GM12872 (cell line): ENCODE measurements at regions not wholly inside any gene's neighbourhood (a gene's known extent, or its start where the extent isn't known, plus 50 kb on each side); places are given as distances from the start of the nearest gene placed in this dataset.

Experiments
- TF ChIP-seq, protein P1 (sequence below): IDR thresholded peaks from 3 replicates; pipeline ENCODE4 v1.5.1; 2011; ENCODE audit warnings: low read depth, mild to moderate bottlenecking, low read length, moderate library complexity; ENCODE audit not compliant: insufficient read depth

DNA sequence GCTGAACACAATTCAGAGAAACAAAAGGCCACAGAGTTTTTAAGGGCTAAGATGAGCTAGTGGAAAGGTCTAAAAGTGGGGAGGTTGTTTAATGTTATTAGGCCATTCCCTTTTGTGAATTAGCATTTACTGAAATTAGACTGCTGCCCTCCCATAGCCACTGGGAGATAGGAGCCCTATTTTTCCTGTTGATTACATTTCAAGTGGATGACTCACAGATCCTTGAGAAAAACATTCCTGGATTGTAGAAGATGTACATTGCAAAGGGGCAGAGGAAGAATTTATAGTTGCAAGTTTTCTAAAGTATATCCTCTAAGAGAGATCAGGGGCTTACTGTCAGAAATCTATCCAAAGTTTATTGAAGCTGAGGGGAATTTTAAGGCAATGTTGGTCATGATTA lies 367.1 kb upstream of the IZUMO3 start:
- TF ChIP-seq, protein P1, sequence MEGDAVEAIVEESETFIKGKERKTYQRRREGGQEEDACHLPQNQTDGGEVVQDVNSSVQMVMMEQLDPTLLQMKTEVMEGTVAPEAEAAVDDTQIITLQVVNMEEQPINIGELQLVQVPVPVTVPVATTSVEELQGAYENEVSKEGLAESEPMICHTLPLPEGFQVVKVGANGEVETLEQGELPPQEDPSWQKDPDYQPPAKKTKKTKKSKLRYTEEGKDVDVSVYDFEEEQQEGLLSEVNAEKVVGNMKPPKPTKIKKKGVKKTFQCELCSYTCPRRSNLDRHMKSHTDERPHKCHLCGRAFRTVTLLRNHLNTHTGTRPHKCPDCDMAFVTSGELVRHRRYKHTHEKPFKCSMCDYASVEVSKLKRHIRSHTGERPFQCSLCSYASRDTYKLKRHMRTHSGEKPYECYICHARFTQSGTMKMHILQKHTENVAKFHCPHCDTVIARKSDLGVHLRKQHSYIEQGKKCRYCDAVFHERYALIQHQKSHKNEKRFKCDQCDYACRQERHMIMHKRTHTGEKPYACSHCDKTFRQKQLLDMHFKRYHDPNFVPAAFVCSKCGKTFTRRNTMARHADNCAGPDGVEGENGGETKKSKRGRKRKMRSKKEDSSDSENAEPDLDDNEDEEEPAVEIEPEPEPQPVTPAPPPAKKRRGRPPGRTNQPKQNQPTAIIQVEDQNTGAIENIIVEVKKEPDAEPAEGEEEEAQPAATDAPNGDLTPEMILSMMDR = no peak

DNA sequence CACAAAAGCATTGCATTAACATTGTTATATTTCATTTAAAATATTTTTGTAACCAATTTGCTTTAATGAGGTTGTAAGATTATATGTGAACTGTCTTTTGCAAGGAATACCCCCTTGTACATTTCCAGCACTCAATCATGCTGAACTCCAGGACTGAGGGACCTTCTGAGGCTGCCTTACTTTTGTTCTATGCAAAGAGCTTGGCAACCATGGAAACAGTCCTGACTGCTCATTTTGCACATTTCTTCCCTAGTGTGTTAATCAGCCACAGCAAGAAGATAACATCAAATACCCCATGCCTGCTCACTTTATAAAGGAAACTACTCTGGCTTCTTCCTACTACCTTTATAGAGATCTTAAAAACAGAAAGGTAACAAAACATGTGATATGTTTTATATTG lies 355.6 kb upstream of the IZUMO3 start:
- TF ChIP-seq, protein P1 = no peak

DNA sequence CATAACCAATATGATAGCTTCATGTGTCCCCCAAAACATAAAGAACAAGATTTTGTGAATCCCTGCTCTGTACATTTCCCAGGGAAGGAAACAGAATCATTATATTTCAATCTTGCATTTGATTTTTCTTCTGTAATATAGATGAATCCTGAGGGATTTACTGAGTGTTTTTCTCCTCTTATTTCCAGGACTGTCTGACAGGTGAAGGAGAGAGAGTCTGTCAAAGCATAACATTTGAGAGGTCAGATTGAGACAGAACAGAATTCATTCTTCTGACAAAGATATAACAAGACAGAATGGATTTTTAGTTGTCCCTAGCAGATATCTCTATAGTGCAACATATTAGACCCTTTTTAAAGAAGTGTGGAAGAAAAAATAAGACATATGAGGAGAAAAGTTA lies 354.5 kb upstream of the IZUMO3 start:
- TF ChIP-seq, protein P1 = no peak

DNA sequence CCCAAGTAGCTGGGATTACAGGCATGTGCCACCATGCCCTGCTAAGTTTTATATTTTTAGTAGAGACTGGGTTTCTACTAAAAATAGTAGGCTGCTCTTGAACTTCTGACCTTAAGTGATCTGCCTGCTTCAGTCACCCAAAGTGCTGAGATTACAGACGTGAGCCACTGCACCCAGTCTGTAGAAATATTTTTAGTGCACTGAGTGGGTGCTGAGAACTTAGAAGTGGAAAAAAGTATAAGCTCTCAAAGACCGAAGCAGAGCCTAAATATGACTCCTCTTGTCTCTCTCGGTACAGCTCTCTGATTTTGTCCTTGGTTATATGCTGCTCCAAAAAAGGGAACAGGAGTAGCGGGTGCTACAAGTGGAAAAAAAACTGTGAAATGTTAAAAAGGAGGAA lies 353.8 kb upstream of the IZUMO3 start:
- TF ChIP-seq, protein P1 = no peak

DNA sequence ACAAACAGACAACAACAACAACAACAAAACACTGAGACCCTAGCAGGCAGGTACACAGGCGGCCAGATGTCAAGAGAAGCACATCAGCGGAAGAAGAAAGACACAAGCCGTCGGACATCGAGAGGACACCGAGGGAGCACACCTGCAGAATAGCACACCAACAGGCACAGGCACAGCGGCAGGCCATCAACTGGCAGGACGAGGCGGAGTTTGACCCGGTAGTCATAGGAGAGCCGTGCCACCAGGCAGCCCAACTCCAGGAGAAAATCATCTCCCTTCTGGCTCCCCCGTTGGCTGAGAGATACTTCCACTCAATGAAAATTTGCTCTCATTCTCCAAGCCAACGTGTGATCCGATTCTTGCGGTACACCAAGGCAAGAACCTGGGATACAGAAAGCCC lies 352.1 kb upstream of the IZUMO3 start:
- TF ChIP-seq, protein P1 = no peak

DNA sequence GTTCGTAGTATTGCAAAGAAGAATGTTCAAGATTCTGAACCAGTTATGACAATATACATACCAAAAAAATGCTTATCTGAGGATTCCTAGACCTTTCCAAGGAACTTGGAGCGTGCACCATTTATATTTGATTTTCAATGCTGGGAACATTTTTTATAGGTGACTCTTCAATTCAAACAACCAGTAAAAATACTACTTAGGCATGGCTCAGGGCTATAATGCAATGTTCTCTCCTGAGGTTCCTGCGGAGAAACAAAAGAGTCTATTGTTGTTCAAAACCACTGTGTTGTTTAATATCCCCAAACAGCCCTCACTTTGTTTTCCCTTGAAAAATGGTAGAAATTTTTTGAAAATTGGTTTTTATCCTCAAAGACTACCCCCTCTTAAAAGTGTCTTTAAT lies 335.7 kb upstream of the IZUMO3 start:
- TF ChIP-seq, protein P1 = no peak

DNA sequence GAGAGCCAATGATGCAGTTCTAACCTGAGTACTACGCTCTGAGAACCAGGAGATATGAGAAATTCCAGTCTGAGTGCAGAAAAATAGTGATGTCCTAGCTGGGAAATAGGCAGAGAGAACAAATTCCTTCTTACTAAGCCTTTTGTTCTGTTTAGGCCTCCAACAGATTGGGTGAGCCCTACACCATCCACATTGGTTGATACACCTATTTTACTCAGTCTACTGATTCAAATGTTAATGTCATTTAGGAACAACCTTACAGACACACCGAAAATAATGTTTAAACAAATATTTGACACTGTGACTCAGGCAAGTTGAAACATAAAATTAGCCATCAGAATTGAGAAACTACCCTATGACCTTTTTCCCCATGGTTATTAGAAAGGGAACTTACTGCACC lies 333.9 kb upstream of the IZUMO3 start:
- TF ChIP-seq, protein P1 = no peak
